ENCODE measurements at regions not wholly inside any gene's neighbourhood (a gene's known extent, or its start where the extent isn't known, plus 50 kb on each side); places are given as distances from the start of the nearest gene placed in this dataset.
A peak's percentile ranks its signal among the peaks of the same experiment; 100 is the strongest.

GRCh38 chr4:52244103-52244775, 193.1 kb downstream of the SPATA18 start:
- Histone ChIP-seq H3K9me3 (ENCODE audit: low read length) (no peaks in the 10 kb centered on the region), H3K27me3 (ENCODE audit: low read length) (no peaks in the 10 kb centered on the region), H3K27ac (ENCODE audit: low read length) (no peak overlapping the region), H3K36me3 (ENCODE audit: low read depth, low read length) (no peaks in the 10 kb centered on the region), H3K9ac (ENCODE audit: low read length) (no peak overlapping the region), H3K9me2 (replicated peaks; ENCODE audit: low read length) (no peaks in the 10 kb centered on the region), H3K4me1 (ENCODE audit: insufficient read depth, low read length) (peaks cover 31% of the 10 kb centered on the region), H3F3A (ENCODE audit: low read length, unreplicated experiment) (no peaks in the 10 kb centered on the region), H2AFZ (ENCODE audit: low read length) (no peak overlapping the region), H4K20me1 (ENCODE audit: low read length) (no peaks in the 10 kb centered on the region), H3K79me2 (ENCODE audit: low read length) (no peaks in the 10 kb centered on the region), H3K4me2 (ENCODE audit: low read length) (no peak overlapping the region), H3K4me3 (ENCODE audit: low read length) (no peak overlapping the region)
- TF ChIP-seq CTCF (conservative IDR thresholded peaks at IDR 0.05; ENCODE audit: low read depth, low read length): no peak
- TF ChIP-seq EZH2phosphoT487 (IDR thresholded peaks at IDR 0.05; ENCODE audit: borderline replicate concordance, low read length): no peak
- no peak for TF ChIP-seq EZH2 (IDR thresholded peaks at IDR 0.05; ENCODE audit: low read length, unreplicated experiment)
- ChIA-PET CTCF (interaction anchor here (0.6 kb wide), 1 partner anchor 413 kb away, joined by 3 read pairs; no protein-coding TSS in a partner anchor), POLR2A (ENCODE audit: unreplicated experiment) (no interaction called here)
- DNase-seq (no peak), ATAC-seq (no peak)
- no TSS peak for BruUV-seq (replicated peaks)
- intact Hi-C loops (cut with micrococcal nuclease): no loop called here

- BruUV-seq (replicated peaks): no TSS peak
Observed at GRCh38 chr4:52244848-52245247, 193.7 kb downstream of the SPATA18 start.

More at GRCh38 chr4:52244848-52245247, 193.7 kb downstream of the SPATA18 start:
- Histone ChIP-seq H3K79me2 (ENCODE audit: low read length) (no peaks in the 10 kb centered on the region), H3K9ac (ENCODE audit: low read length) (no peak overlapping the region), H3K9me2 (replicated peaks; ENCODE audit: low read length) (no peaks in the 10 kb centered on the region), H3K4me1 (ENCODE audit: insufficient read depth, low read length) (peaks cover 35% of the 10 kb centered on the region), H3K4me2 (ENCODE audit: low read length) (no peak overlapping the region), H2AFZ (ENCODE audit: low read length) (no peak overlapping the region), H3K27me3 (ENCODE audit: low read length) (no peaks in the 10 kb centered on the region), H3K36me3 (ENCODE audit: low read depth, low read length) (no peaks in the 10 kb centered on the region), H3K27ac (ENCODE audit: low read length) (no peak overlapping the region), H3K9me3 (ENCODE audit: low read length) (no peaks in the 10 kb centered on the region), H3K4me3 (ENCODE audit: low read length) (no peak overlapping the region), H3F3A (ENCODE audit: low read length, unreplicated experiment) (no peaks in the 10 kb centered on the region), H4K20me1 (ENCODE audit: low read length) (no peaks in the 10 kb centered on the region)
- POLR2A ChIA-PET (ENCODE audit: unreplicated experiment): no interaction called here
- no peak for TF ChIP-seq CTCF (conservative IDR thresholded peaks at IDR 0.05; ENCODE audit: low read depth, low read length)
- no peak for TF ChIP-seq EZH2phosphoT487 (IDR thresholded peaks at IDR 0.05; ENCODE audit: borderline replicate concordance, low read length)
- no peak for TF ChIP-seq EZH2 (IDR thresholded peaks at IDR 0.05; ENCODE audit: low read length, unreplicated experiment)
- ATAC-seq (no peak), DNase-seq (peak; percentile 39)
- intact Hi-C loops (cut with micrococcal nuclease): no loop called here
- CTCF ChIA-PET: interaction anchor here (0.6 kb wide), 1 partner anchor 413 kb away, joined by 3 read pairs; no protein-coding TSS in a partner anchor
